Esophagus squamous epithelium (tissue), 4 donors: ENCODE measurements at regions not wholly inside any gene's neighbourhood (a gene's known extent, or its start where the extent isn't known, plus 50 kb on each side); places are given as distances from the start of the nearest gene placed in this dataset.

Source experiments
- CTCF ChIP-seq, 6 experiments: fragments of 450-650 bp in 4 of 6; fragments of 200-600 bp in 2 of 6; sonication (generic) in 2 of 6; IDR thresholded peaks; one replicate each; pipeline ENCODE4 v1.5.1; 2016 to 2019; ENCODE audit warnings: antibody characterized with exemption in 6 of 6, mild to moderate bottlenecking in 4 of 6, moderate library complexity in 4 of 6
- POLR2A ChIP-seq, 4 donors: fragments of 450-650 bp; IDR thresholded peaks; one replicate each; pipeline ENCODE4 v1.6.1; 2017; ENCODE audit warnings: antibody characterized with exemption in 4 of 4, mild to moderate bottlenecking in 4 of 4, moderate library complexity in 3 of 4

GRCh38 chr2:59322005-59322404 is 1080.9 kb upstream of the FANCL start:
- TF ChIP-seq CTCF (IDR thresholded peaks at IDR 0.05) (no peak), POLR2A (IDR thresholded peaks at IDR 0.05) (no peak)
